Neural progenitor cell (in vitro differentiated cells): ENCODE measurements at regions not wholly inside any gene's neighbourhood (a gene's known extent, or its start where the extent isn't known, plus 50 kb on each side); places are given as distances from the start of the nearest gene placed in this dataset.

ENCODE experiments used
- DNase-seq: peaks from one replicate; pipeline ENCODE4 v3.0.0-alpha.2; 2016; ENCODE audit warnings: low spot score
- H2AFZ ChIP-seq: fragments of 200-600 bp; sonication (generic); replicated peaks from 2 replicates; pipeline ENCODE4 v1.6.1; 2016; ENCODE audit warnings: antibody characterized with exemption
- H3F3A ChIP-seq: fragments of 200-600 bp; sonication (generic); 2 replicates; pipeline ENCODE4 v1.6.1; 2016; ENCODE audit warnings: antibody characterized with exemption, low read depth
- H3K27ac ChIP-seq: fragments of 200-600 bp; sonication (generic); 2 replicates; pipeline ENCODE4 v1.5.1; 2016; ENCODE audit warnings: mild to moderate bottlenecking
- H3K27me3 ChIP-seq: fragments of 200-600 bp; sonication (generic); 2 replicates; pipeline ENCODE4 v1.6.1; 2016; ENCODE audit warnings: mild to moderate bottlenecking, moderate library complexity
- H3K36me3 ChIP-seq: fragments of 200-600 bp; sonication (generic); 2 replicates; pipeline ENCODE4 v1.5.1; 2016
- H3K4me1 ChIP-seq: fragments of 200-600 bp; sonication (generic); 2 replicates; pipeline ENCODE4 v1.6.1; 2016; ENCODE audit warnings: mixed run types
- H3K4me2 ChIP-seq: fragments of 200-600 bp; sonication (generic); 2 replicates; pipeline ENCODE4 v1.6.1; 2016
- H3K4me3 ChIP-seq: fragments of 200-600 bp; sonication (generic); 2 replicates; pipeline ENCODE4 v1.5.1; 2016
- H3K79me2 ChIP-seq: fragments of 200-600 bp; sonication (generic); 2 replicates; pipeline ENCODE4 v1.6.1; 2016; ENCODE audit warnings: low read depth
- H3K9ac ChIP-seq: fragments of 200-600 bp; sonication (generic); 2 replicates; pipeline ENCODE4 v1.6.1; 2016
- H3K9me3 ChIP-seq: fragments of 200-600 bp; sonication (generic); 2 replicates; pipeline ENCODE4 v1.5.1; 2016; ENCODE audit warnings: low read depth
- H4K20me1 ChIP-seq: fragments of 200-600 bp; sonication (generic); 2 replicates; pipeline ENCODE4 v1.6.1; 2016; ENCODE audit warnings: low read depth
- H3K27ac Mint-ChIP-seq: 3 replicates; pipeline ENCODE4 v1.8.0; 2021; ENCODE audit warnings: mixed read lengths
- H3K27me3 Mint-ChIP-seq: 2 replicates; pipeline ENCODE4 v1.8.0; 2022; ENCODE audit warnings: low read depth, mild to moderate bottlenecking, inconsistent platforms, moderate library complexity, mixed read lengths; ENCODE audit not compliant: insufficient read depth
- H3K36me3 Mint-ChIP-seq: 3 replicates; pipeline ENCODE4 v1.8.0; 2021; ENCODE audit warnings: mixed read lengths
- H3K4me1 Mint-ChIP-seq: 3 replicates; pipeline ENCODE4 v1.8.0; 2021; ENCODE audit warnings: mixed read lengths
- H3K4me3 Mint-ChIP-seq: 3 replicates; pipeline ENCODE4 v1.8.0; 2021; ENCODE audit warnings: mild to moderate bottlenecking, moderate library complexity, mixed read lengths
- H3K9me3 Mint-ChIP-seq: 3 replicates; pipeline ENCODE4 v1.8.0; 2020; ENCODE audit warnings: mixed read lengths
- EZH2 ChIP-seq: fragments of 200-600 bp; sonication (generic); IDR thresholded peaks from 2 replicates; pipeline ENCODE4 v1.6.1; 2017; ENCODE audit warnings: antibody characterized with exemption, mild to moderate bottlenecking, moderate library complexity
- EZH2phosphoT487 ChIP-seq: fragments of 200-600 bp; sonication (generic); IDR thresholded peaks from 2 replicates; pipeline ENCODE4 v1.6.1; 2017; ENCODE audit warnings: antibody characterized with exemption
- TF ChIP-seq, protein P1 (sequence below): fragments of 200-600 bp; sonication (generic); IDR thresholded peaks from 2 replicates; pipeline ENCODE4 v1.5.1; 2017; ENCODE audit warnings: antibody characterized with exemption, mild to moderate bottlenecking

DNA sequence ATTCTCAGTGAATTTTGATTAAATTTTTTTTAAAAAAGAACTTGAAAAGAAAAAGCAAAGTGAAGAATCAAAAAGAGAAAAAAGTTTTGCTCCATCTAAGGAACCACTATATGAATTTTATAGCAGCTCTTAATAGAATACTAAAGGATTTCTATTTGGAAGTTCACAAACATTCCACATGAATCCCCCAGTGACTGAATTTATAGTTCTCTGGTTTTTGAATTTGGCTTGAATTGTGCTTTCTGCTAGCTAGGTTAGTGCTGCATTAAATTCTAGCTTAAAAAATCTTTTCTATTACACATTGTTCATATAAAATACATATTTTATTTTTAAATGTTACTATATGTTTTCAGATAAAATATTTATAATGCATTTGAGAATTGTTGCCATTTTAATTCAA, 675.4 kb downstream of the RERGL start:
- H3K27ac ChIP-seq: no peak overlapping the region
- DNase-seq: no peak

DNA sequence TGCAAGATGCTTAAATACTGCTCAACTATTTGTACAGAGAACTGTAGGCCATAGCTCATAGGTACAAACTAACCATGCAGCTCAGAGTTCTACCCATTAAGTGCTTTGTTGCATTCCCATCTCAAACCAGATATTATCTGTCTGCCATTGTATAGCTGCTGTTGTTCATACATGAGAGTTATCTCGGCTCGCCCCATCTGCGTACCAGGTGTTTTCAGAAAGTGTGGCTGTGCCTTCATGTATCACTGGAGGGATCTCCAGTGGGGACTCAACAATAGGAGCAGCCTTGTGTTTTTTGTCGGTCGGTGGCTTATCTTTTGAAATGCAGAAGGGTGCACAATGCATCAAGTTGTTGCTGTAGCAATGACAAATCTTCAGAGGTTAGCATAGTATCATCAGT, 678.3 kb downstream of the RERGL start:
- no peak for TF ChIP-seq EZH2phosphoT487
- TF ChIP-seq EZH2: no peak
- TF ChIP-seq, protein P1, sequence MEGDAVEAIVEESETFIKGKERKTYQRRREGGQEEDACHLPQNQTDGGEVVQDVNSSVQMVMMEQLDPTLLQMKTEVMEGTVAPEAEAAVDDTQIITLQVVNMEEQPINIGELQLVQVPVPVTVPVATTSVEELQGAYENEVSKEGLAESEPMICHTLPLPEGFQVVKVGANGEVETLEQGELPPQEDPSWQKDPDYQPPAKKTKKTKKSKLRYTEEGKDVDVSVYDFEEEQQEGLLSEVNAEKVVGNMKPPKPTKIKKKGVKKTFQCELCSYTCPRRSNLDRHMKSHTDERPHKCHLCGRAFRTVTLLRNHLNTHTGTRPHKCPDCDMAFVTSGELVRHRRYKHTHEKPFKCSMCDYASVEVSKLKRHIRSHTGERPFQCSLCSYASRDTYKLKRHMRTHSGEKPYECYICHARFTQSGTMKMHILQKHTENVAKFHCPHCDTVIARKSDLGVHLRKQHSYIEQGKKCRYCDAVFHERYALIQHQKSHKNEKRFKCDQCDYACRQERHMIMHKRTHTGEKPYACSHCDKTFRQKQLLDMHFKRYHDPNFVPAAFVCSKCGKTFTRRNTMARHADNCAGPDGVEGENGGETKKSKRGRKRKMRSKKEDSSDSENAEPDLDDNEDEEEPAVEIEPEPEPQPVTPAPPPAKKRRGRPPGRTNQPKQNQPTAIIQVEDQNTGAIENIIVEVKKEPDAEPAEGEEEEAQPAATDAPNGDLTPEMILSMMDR: no peak
- Histone ChIP-seq H3K4me3 (no peak overlapping the region), H3K27me3 (no peaks in the 10 kb centered on the region), H3K4me1 (no peaks in the 10 kb centered on the region), H3K36me3 (no peaks in the 10 kb centered on the region), H3K4me2 (no peak overlapping the region), H3F3A (no peaks in the 10 kb centered on the region), H3K27ac (no peak overlapping the region), H3K79me2 (no peaks in the 10 kb centered on the region), H3K9ac (no peak overlapping the region), H2AFZ (no peak overlapping the region), H4K20me1 (no peaks in the 10 kb centered on the region), H3K9me3 (no peaks in the 10 kb centered on the region)
- Mint-ChIP-seq H3K9me3 (peaks cover 3% of the 10 kb centered on the region), H3K27me3 (peaks cover 2% of the 10 kb centered on the region), H3K4me3 (no peak overlapping the region), H3K4me1 (no peaks in the 10 kb centered on the region), H3K27ac (no peak overlapping the region), H3K36me3 (no peaks in the 10 kb centered on the region)
- DNase-seq: no peak

More for the DNA sequence above, 675.4 kb downstream of the RERGL start:
- Histone ChIP-seq H3F3A (no peaks in the 10 kb centered on the region), H2AFZ (no peak overlapping the region), H3K9ac (no peak overlapping the region), H4K20me1 (no peaks in the 10 kb centered on the region), H3K4me1 (no peaks in the 10 kb centered on the region), H3K27me3 (no peaks in the 10 kb centered on the region), H3K36me3 (no peaks in the 10 kb centered on the region), H3K4me3 (no peak overlapping the region), H3K4me2 (no peak overlapping the region), H3K79me2 (no peaks in the 10 kb centered on the region), H3K9me3 (no peaks in the 10 kb centered on the region)
- Mint-ChIP-seq H3K4me1 (no peaks in the 10 kb centered on the region), H3K9me3 (peaks cover 5% of the 10 kb centered on the region), H3K27ac (no peak overlapping the region), H3K4me3 (no peak overlapping the region), H3K27me3 (peaks cover 4% of the 10 kb centered on the region), H3K36me3 (no peaks in the 10 kb centered on the region)
- TF ChIP-seq, protein P1: no peak
- no peak for TF ChIP-seq EZH2
- no peak for TF ChIP-seq EZH2phosphoT487

GRCh38 chr12:17388679-17389078, 701.3 kb downstream of the RERGL start:
- H3K4me1 ChIP-seq: no peaks in the 10 kb centered on the region
- H3K4me2 ChIP-seq: no peak overlapping the region
- H3K36me3 Mint-ChIP-seq: no peaks in the 10 kb centered on the region
- no peak overlapping the region for H3K27ac ChIP-seq
- H3K9me3 ChIP-seq: peaks cover 7% of the 10 kb centered on the region
- H4K20me1 ChIP-seq: no peaks in the 10 kb centered on the region
- no peaks in the 10 kb centered on the region for H3K27me3 ChIP-seq
- TF ChIP-seq EZH2 (no peak), EZH2phosphoT487 (no peak)
- TF ChIP-seq, protein P1: no peak
- H2AFZ ChIP-seq: no peak overlapping the region
- H3F3A ChIP-seq: no peaks in the 10 kb centered on the region
- H3K79me2 ChIP-seq: no peaks in the 10 kb centered on the region
- no peak overlapping the region for H3K4me3 ChIP-seq
- no peak overlapping the region for H3K27ac Mint-ChIP-seq
- no peaks in the 10 kb centered on the region for H3K9me3 Mint-ChIP-seq
- no peaks in the 10 kb centered on the region for H3K36me3 ChIP-seq
- no peaks in the 10 kb centered on the region for H3K4me1 Mint-ChIP-seq
- no peaks in the 10 kb centered on the region for H3K27me3 Mint-ChIP-seq
- H3K4me3 Mint-ChIP-seq: no peak overlapping the region
- DNase-seq: no peak
- no peak overlapping the region for H3K9ac ChIP-seq

DNA sequence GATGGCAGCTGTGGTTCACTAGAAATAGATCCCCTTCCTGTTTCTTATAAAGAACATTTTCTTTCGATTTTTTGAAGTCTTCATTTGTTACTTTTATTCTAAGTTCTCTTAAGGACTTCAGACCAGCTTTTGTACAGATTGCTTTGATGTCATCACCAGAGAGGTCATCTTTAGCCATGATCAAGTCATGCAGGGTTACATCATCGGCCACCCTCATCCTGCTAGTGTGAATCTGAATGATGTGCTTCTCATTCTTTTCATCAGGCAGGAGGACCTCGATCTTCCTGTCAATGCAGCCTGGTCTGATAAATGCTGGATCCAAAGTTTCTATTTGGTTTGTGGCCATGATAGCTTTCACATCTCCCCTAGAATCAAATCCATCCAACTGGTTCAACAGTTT, 706.7 kb downstream of the RERGL start:
- H3K4me1 ChIP-seq: no peaks in the 10 kb centered on the region
- no peaks in the 10 kb centered on the region for H3K36me3 Mint-ChIP-seq

More for the DNA sequence above, 706.7 kb downstream of the RERGL start:
- DNase-seq: no peak
- Mint-ChIP-seq H3K4me3 (no peak overlapping the region), H3K4me1 (no peaks in the 10 kb centered on the region), H3K27ac (no peak overlapping the region), H3K9me3 (no peaks in the 10 kb centered on the region), H3K27me3 (no peaks in the 10 kb centered on the region)
- no peak overlapping the region for H3K4me3 ChIP-seq
- no peaks in the 10 kb centered on the region for H3F3A ChIP-seq
- H3K36me3 ChIP-seq: no peaks in the 10 kb centered on the region
- H4K20me1 ChIP-seq: no peaks in the 10 kb centered on the region
- H3K79me2 ChIP-seq: no peaks in the 10 kb centered on the region
- H3K27ac ChIP-seq: no peak overlapping the region
- no peak overlapping the region for H2AFZ ChIP-seq
- peaks cover 7% of the 10 kb centered on the region for H3K9me3 ChIP-seq
- H3K4me2 ChIP-seq: no peak overlapping the region
- no peak for TF ChIP-seq EZH2phosphoT487
- TF ChIP-seq EZH2: no peak
- TF ChIP-seq, protein P1: no peak
- H3K27me3 ChIP-seq: no peaks in the 10 kb centered on the region
- no peak overlapping the region for H3K9ac ChIP-seq
